Lower leg skin (tissue), 3 donors: ENCODE measurements at regions not wholly inside any gene's neighbourhood (a gene's known extent, or its start where the extent isn't known, plus 50 kb on each side); places are given as distances from the start of the nearest gene placed in this dataset.

ENCODE experiments used
- POLR2A ChIP-seq, 2 donors: fragments of 450-650 bp; IDR thresholded peaks; one replicate each; pipeline ENCODE4 v1.6.1; 2016 to 2017; ENCODE audit warnings: antibody characterized with exemption in 2 of 2, mild to moderate bottlenecking in 1 of 2, moderate library complexity in 1 of 2
- TF ChIP-seq, protein P1 (sequence below), 3 donors: fragments of 450-650 bp; IDR thresholded peaks; one replicate each; pipeline ENCODE4 v1.5.1; 2016; ENCODE audit warnings: antibody characterized with exemption in 3 of 3, mild to moderate bottlenecking in 3 of 3, moderate library complexity in 2 of 3

DNA sequence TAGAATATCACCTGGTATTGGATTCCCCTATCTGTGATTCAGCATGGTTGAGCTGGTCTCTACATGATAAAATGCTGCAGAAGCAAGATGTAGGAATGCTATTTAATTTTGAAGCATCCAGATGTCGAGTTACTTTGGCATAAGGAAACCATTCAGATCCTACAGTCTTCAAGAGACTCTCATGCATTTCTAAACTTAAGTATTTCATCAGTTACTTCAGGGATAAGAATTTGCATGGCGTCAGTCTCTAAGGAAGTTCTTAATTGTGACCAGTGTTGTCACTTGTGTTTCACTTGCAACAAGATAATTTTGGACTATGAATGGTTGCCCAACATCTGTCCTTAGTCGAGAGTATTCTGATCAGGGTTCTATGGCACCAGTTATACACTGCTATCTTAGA is 192.4 kb downstream of the CCNG2 start:
- TF ChIP-seq, protein P1, sequence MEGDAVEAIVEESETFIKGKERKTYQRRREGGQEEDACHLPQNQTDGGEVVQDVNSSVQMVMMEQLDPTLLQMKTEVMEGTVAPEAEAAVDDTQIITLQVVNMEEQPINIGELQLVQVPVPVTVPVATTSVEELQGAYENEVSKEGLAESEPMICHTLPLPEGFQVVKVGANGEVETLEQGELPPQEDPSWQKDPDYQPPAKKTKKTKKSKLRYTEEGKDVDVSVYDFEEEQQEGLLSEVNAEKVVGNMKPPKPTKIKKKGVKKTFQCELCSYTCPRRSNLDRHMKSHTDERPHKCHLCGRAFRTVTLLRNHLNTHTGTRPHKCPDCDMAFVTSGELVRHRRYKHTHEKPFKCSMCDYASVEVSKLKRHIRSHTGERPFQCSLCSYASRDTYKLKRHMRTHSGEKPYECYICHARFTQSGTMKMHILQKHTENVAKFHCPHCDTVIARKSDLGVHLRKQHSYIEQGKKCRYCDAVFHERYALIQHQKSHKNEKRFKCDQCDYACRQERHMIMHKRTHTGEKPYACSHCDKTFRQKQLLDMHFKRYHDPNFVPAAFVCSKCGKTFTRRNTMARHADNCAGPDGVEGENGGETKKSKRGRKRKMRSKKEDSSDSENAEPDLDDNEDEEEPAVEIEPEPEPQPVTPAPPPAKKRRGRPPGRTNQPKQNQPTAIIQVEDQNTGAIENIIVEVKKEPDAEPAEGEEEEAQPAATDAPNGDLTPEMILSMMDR (IDR thresholded peaks at IDR 0.05), result no peak
- no peak for TF ChIP-seq POLR2A (IDR thresholded peaks at IDR 0.05)
